ENCODE measurements at regions not wholly inside any gene's neighbourhood (a gene's known extent, or its start where the extent isn't known, plus 50 kb on each side); places are given as distances from the start of the nearest gene placed in this dataset.

DNA sequence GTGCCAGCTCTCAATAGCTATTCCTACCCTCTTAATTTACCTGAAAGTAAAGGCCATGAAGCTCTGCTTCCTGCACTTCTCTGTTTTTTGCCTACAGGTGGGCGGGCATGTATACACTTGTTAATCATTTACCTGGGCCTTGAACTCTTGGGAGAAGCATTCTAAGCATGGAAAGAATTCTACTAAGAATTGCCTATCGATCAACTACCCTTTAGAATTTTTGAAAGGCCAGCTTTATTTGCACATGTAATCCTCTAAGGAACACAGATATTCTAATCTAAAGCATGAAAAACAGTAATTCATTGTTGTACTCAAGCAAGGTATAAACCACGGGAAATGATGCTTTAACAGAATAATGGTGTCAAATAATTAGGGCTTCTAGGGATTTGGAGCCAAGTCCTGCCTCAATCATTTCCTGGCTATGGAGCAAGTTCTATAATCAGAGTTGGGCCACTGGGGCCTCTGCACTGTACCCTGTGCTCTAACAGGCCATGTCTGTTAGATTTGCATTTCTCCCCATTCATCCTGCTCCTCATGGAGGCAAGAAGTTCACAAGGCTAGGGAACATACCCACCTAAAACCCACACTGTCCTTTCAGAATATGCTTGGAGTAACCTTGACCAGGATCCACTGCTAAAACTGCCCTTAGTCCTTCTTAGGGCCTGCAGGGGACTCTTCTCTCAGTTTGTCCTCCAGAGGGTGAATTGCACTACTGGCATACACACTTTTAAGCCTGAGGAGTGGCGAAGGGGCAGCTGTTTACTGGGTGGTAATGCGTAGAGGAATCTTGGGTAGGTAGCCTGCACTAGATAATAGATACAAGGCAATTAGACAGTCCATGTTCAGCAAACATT, 276.4 kb upstream of the JAG1 start:
- no peaks in the 10 kb centered on the region for H3K36me3 ChIP-seq (replicated peaks; ENCODE audit: insufficient read depth, low read length)
- no peak overlapping the region for H2AFZ ChIP-seq (ENCODE audit: low read length)
- TF ChIP-seq, protein P1, sequence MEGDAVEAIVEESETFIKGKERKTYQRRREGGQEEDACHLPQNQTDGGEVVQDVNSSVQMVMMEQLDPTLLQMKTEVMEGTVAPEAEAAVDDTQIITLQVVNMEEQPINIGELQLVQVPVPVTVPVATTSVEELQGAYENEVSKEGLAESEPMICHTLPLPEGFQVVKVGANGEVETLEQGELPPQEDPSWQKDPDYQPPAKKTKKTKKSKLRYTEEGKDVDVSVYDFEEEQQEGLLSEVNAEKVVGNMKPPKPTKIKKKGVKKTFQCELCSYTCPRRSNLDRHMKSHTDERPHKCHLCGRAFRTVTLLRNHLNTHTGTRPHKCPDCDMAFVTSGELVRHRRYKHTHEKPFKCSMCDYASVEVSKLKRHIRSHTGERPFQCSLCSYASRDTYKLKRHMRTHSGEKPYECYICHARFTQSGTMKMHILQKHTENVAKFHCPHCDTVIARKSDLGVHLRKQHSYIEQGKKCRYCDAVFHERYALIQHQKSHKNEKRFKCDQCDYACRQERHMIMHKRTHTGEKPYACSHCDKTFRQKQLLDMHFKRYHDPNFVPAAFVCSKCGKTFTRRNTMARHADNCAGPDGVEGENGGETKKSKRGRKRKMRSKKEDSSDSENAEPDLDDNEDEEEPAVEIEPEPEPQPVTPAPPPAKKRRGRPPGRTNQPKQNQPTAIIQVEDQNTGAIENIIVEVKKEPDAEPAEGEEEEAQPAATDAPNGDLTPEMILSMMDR (IDR thresholded peaks at IDR 0.05; ENCODE audit: low read length): no peak
- TF ChIP-seq EZH2phosphoT487 (IDR thresholded peaks at IDR 0.05; ENCODE audit: low read length) (no peak), EZH2 (optimal IDR thresholded peaks at IDR 0.05; ENCODE audit: low read depth, low read length) (no peak)
- no peaks in the 10 kb centered on the region for H3K79me2 ChIP-seq (ENCODE audit: low read length)
- DNase-seq: no peak
- no peaks in the 10 kb centered on the region for H3K4me1 ChIP-seq (ENCODE audit: low read length)
- no peak overlapping the region for H3K4me2 ChIP-seq (ENCODE audit: low read depth, low read length)
- no peaks in the 10 kb centered on the region for H3K9me3 ChIP-seq (replicated peaks; ENCODE audit: insufficient read depth, low read length)
- H3F3A ChIP-seq (ENCODE audit: insufficient read depth, low read length): no peaks in the 10 kb centered on the region
- no peak overlapping the region for H3K9ac ChIP-seq (ENCODE audit: low read length)
- no peaks in the 10 kb centered on the region for H4K20me1 ChIP-seq (ENCODE audit: insufficient read depth, low read length)
- no peak overlapping the region for H3K27ac ChIP-seq (ENCODE audit: low read length)
- H3K9me2 ChIP-seq (replicated peaks; ENCODE audit: insufficient read depth, low read length): no peaks in the 10 kb centered on the region
- no peaks in the 10 kb centered on the region for H3K27me3 ChIP-seq (replicated peaks; ENCODE audit: insufficient read depth, low read length)
- no peak overlapping the region for H3K4me3 ChIP-seq (ENCODE audit: low read length)

DNA sequence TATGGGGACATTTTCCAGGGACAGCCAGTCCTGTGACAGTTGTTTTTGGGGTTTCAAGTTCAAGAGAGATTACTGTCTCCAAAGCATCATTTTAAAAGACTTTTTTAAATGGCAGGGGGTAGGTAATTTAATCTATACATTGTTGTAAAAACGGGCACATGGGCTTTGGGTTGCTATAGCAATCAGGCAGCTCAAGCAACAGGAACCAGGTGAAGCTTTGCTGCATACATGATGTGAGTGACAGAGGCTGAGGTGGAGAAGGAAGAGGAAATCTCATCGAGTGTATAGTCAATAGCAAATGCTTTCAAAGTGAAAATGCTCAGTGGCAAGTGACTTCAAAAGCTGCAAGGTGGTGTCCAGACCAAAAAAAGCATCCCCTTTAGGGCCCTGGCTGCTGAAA, 277.4 kb upstream of the JAG1 start:
- no peak overlapping the region for H3K27ac ChIP-seq (ENCODE audit: low read length)

DNA sequence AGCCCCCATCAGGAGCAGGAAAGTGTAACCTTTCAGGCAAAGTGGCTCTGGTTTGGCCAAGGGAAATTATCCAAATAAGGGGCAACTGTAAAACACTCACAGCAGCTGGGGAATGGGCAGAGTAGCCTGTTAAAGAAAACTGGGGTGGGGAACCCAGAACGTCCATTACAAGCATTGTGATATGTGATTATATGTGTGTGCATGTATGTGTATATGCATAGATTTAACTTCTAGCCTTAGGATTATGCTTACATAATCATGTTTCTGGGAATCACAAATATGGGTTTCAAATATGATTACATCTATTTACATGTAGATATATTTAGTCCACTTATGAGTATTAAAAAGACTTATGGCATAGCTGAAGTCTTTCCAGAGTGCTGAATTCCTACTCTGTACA, 278.1 kb upstream of the JAG1 start:
- no peaks in the 10 kb centered on the region for H3K27me3 ChIP-seq (replicated peaks; ENCODE audit: insufficient read depth, low read length)

More for the DNA sequence above, 277.4 kb upstream of the JAG1 start:
- no peak for DNase-seq
- no peaks in the 10 kb centered on the region for H3K4me1 ChIP-seq (ENCODE audit: low read length)
- no peak overlapping the region for H2AFZ ChIP-seq (ENCODE audit: low read length)
- H3K9me2 ChIP-seq (replicated peaks; ENCODE audit: insufficient read depth, low read length): no peaks in the 10 kb centered on the region
- no peak overlapping the region for H3K4me2 ChIP-seq (ENCODE audit: low read depth, low read length)
- H4K20me1 ChIP-seq (ENCODE audit: insufficient read depth, low read length): no peaks in the 10 kb centered on the region
- H3K4me3 ChIP-seq (ENCODE audit: low read length): no peak overlapping the region
- H3K9ac ChIP-seq (ENCODE audit: low read length): no peak overlapping the region
- no peaks in the 10 kb centered on the region for H3K79me2 ChIP-seq (ENCODE audit: low read length)
- no peaks in the 10 kb centered on the region for H3F3A ChIP-seq (ENCODE audit: insufficient read depth, low read length)
- H3K27me3 ChIP-seq (replicated peaks; ENCODE audit: insufficient read depth, low read length): no peaks in the 10 kb centered on the region
- H3K36me3 ChIP-seq (replicated peaks; ENCODE audit: insufficient read depth, low read length): no peaks in the 10 kb centered on the region
- TF ChIP-seq EZH2 (optimal IDR thresholded peaks at IDR 0.05; ENCODE audit: low read depth, low read length): no peak
- no peak for TF ChIP-seq EZH2phosphoT487 (IDR thresholded peaks at IDR 0.05; ENCODE audit: low read length)
- TF ChIP-seq, protein P1 (IDR thresholded peaks at IDR 0.05; ENCODE audit: low read length): no peak
- no peaks in the 10 kb centered on the region for H3K9me3 ChIP-seq (replicated peaks; ENCODE audit: insufficient read depth, low read length)

More for the DNA sequence above, 278.1 kb upstream of the JAG1 start:
- Histone ChIP-seq H3K4me1 (ENCODE audit: low read length) (no peaks in the 10 kb centered on the region), H3K9me2 (replicated peaks; ENCODE audit: insufficient read depth, low read length) (no peaks in the 10 kb centered on the region), H4K20me1 (ENCODE audit: insufficient read depth, low read length) (no peaks in the 10 kb centered on the region), H3K4me2 (ENCODE audit: low read depth, low read length) (no peak overlapping the region), H3K79me2 (ENCODE audit: low read length) (no peaks in the 10 kb centered on the region), H3K27ac (ENCODE audit: low read length) (no peak overlapping the region), H3K9me3 (replicated peaks; ENCODE audit: insufficient read depth, low read length) (no peaks in the 10 kb centered on the region), H3K36me3 (replicated peaks; ENCODE audit: insufficient read depth, low read length) (no peaks in the 10 kb centered on the region), H3K4me3 (ENCODE audit: low read length) (no peak overlapping the region), H3F3A (ENCODE audit: insufficient read depth, low read length) (no peaks in the 10 kb centered on the region), H3K9ac (ENCODE audit: low read length) (no peak overlapping the region), H2AFZ (ENCODE audit: low read length) (no peak overlapping the region)
- TF ChIP-seq EZH2phosphoT487 (IDR thresholded peaks at IDR 0.05; ENCODE audit: low read length): no peak
- no peak for TF ChIP-seq EZH2 (optimal IDR thresholded peaks at IDR 0.05; ENCODE audit: low read depth, low read length)
- TF ChIP-seq, protein P1 (IDR thresholded peaks at IDR 0.05; ENCODE audit: low read length): no peak
- DNase-seq: no peak
